ENCODE measurements at regions not wholly inside any gene's neighbourhood (a gene's known extent, or its start where the extent isn't known, plus 50 kb on each side); places are given as distances from the start of the nearest gene placed in this dataset.
"Not testable (repeated sequence)": the region's sequence is repeated elsewhere in the genome, so short reads cannot be mapped to it uniquely, and the experiment has no call there.

DNA sequence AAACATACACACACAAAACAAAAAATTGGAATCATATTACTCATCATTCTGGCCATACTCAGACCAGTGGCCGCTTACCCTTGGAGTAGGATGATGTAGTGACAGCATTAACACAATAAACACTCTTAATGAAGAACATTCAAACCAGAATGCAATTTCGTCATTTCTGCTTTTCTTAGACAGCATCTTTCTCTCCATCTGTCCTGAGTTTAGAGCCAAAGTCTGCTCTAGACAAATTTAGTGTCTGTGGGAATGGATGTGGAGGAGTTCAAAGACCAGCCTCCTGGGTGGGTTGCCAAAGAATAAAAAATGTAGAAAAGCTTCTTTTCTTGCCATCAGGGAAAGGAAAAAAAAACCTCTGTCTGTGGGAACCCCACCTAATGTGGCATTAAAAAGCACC lies 212.4 kb upstream of the POU1F1 start:
- TF ChIP-seq, protein P1, sequence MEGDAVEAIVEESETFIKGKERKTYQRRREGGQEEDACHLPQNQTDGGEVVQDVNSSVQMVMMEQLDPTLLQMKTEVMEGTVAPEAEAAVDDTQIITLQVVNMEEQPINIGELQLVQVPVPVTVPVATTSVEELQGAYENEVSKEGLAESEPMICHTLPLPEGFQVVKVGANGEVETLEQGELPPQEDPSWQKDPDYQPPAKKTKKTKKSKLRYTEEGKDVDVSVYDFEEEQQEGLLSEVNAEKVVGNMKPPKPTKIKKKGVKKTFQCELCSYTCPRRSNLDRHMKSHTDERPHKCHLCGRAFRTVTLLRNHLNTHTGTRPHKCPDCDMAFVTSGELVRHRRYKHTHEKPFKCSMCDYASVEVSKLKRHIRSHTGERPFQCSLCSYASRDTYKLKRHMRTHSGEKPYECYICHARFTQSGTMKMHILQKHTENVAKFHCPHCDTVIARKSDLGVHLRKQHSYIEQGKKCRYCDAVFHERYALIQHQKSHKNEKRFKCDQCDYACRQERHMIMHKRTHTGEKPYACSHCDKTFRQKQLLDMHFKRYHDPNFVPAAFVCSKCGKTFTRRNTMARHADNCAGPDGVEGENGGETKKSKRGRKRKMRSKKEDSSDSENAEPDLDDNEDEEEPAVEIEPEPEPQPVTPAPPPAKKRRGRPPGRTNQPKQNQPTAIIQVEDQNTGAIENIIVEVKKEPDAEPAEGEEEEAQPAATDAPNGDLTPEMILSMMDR (IDR thresholded peaks at IDR 0.05) = no peak
- TF ChIP-seq ZFX (IDR thresholded peaks at IDR 0.05; ENCODE audit: borderline replicate concordance) = no peak
- no peak overlapping the region for H3K27ac ChIP-seq

DNA sequence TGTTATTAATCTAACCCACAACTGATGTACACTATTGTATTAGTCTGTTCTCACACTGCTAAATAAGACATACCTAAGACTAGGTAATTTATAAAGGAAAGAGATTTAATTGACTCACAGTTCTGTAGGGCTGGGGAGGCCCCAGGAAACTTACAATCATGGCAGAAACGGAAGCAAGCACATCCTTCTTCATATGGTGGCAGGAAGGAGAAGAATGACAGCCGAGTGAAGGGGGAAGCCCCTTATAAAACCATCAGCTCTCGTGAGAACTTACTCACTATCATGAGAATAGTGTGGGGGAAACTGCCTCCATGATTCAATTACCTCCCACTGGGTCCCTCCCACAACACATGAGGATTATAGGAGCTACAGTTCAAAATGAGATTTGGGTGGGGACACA lies 210.3 kb upstream of the POU1F1 start:
- H3K27ac ChIP-seq = not testable (repeated sequence)

DNA sequence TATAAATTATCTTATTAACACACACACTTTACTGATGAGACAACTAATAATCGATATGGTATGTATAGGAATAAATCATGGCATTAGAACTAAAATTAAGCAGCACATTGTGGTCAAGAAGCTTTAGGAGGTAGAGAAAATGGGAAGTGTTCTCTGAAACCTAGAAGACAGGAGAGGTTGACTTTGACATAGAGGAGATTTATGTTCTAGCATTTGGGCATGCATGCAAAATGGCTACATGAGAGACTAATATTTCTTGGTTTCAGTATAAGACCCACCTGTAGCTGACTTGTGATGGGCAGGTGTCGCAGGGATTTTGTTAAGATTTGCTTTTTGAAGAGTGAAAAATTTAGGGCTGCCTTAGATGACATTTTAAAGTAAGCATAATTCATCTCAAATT lies 209.7 kb upstream of the POU1F1 start:
- TF ChIP-seq, protein P1 (IDR thresholded peaks at IDR 0.05) = no peak
- no peak overlapping the region for H3K27ac ChIP-seq

DNA sequence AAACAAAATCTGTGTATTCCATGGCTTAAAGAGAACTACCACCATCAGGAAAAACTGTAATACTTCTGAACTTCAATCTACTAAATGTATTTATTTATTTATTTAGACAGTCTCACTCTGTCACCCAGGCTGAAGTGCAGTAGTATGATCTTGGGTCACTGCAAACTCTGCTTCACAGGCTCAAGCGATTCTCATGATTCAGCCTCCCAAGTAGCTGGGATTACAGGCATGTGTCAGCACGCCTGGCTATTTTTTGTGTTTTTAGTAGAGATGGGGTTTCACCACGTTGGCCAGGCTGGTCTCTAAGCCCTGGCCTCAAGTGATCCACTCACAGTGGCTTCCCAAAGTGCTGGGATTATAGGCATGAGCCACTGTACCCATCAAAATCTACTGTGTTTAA lies 202.3 kb upstream of the POU1F1 start:
- no peak overlapping the region for H3K27ac ChIP-seq

GRCh38 chr3:87473944-87474343 lies 197.6 kb upstream of the POU1F1 start:
- no peak for TF ChIP-seq ZFX (IDR thresholded peaks at IDR 0.05; ENCODE audit: borderline replicate concordance)
- TF ChIP-seq, protein P1 (IDR thresholded peaks at IDR 0.05) = no peak
- H3K27ac ChIP-seq = no peak overlapping the region

More for the DNA sequence above, 202.3 kb upstream of the POU1F1 start:
- TF ChIP-seq, protein P1 (IDR thresholded peaks at IDR 0.05) = no peak
- no peak for TF ChIP-seq ZFX (IDR thresholded peaks at IDR 0.05; ENCODE audit: borderline replicate concordance)

- H3K27ac ChIP-seq = no peak overlapping the region
- TF ChIP-seq ZFX (IDR thresholded peaks at IDR 0.05; ENCODE audit: borderline replicate concordance) = no peak
- TF ChIP-seq, protein P1 (IDR thresholded peaks at IDR 0.05) = no peak
Observed at GRCh38 chr3:87468938-87469337, 192.6 kb upstream of the POU1F1 start.

GRCh38 chr3:87468235-87468634 lies 191.9 kb upstream of the POU1F1 start:
- TF ChIP-seq, protein P1 (IDR thresholded peaks at IDR 0.05) = no peak
- no peak for TF ChIP-seq ZFX (IDR thresholded peaks at IDR 0.05; ENCODE audit: borderline replicate concordance)
- H3K27ac ChIP-seq = no peak overlapping the region

DNA sequence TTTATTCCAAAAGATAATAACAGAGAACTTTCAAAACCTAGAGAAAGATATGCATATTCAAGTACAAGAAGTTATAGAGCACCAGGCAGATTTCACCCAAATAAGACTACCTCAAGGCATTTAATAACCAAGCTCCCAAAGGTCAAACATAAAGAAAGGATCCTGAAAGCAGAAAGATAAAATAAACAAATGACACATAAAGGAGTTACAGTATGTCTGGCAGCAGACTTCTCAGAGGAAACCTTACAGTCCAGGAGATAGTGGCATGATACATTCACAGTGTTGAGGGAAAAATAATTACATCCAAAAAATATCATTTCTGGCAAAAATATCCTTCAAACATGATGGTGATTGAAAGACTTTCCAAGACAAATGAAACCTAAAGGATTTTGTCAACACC lies 185.8 kb upstream of the POU1F1 start:
- no peak overlapping the region for H3K27ac ChIP-seq

More for the DNA sequence above, 185.8 kb upstream of the POU1F1 start:
- TF ChIP-seq, protein P1 (IDR thresholded peaks at IDR 0.05) = no peak
- no peak for TF ChIP-seq ZFX (IDR thresholded peaks at IDR 0.05; ENCODE audit: borderline replicate concordance)
